RCC 7860 (cell line): ENCODE measurements at regions not wholly inside any gene's neighbourhood (a gene's known extent, or its start where the extent isn't known, plus 50 kb on each side); places are given as distances from the start of the nearest gene placed in this dataset.

ENCODE experiments used
- DNase-seq: peaks from one replicate; pipeline ENCODE4 v3.0.0-alpha.2; 2015; ENCODE audit warnings: low spot score
- FAIRE-seq: peaks from 2 replicates; lab custom pipeline; 2012; peaks lifted over from hg19 to GRCh38; lab: Jason Lieb, UNC

GRCh38 chr17:15048933-15049794, 216.0 kb downstream of the PMP22 start:
- no peak for DNase-seq
- no peak for FAIRE-seq

DNA sequence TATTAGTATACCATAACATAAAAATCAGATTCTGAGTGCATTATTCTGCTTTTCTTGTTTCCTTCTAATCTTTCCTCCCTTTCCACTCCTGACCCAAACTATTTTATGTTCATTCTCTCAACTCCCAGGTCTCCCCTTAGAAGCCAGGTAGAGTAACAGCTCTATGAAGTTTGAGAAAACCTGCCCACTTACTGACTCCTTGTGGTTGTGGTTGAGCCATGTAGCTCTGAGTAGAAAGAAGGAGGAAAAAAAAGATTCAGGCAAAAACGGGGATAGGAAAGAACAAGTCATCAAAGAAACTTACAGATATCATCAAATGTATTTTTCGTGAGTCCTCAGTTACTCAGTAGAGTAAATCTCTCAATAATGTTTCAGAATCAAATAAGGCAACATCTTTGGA, 216.7 kb downstream of the PMP22 start:
- DNase-seq = no peak
- no peak for FAIRE-seq

DNA sequence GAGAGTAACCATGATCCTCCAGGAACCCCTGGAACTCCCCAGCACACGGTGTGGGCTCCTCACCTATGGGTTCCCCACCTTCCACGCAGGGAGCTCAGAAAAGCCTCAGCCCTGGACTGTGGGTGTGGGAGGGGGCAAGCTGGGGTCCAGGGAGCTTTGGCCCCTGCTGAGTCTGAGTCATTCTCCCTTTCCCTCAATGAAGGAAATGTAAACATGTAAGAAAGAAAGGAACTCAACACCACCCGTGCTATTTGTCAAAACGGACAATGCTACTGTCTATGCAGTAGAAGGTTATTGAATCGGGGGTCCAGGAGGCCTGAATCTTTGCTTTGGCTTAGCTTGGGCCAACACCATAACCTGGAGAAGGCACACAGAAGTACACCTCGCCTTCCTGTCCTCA, 222.8 kb downstream of the PMP22 start:
- no peak for DNase-seq
- no peak for FAIRE-seq

GRCh38 chr17:15039366-15039765, 225.8 kb downstream of the PMP22 start:
- FAIRE-seq (no peak), DNase-seq (no peak)

DNA sequence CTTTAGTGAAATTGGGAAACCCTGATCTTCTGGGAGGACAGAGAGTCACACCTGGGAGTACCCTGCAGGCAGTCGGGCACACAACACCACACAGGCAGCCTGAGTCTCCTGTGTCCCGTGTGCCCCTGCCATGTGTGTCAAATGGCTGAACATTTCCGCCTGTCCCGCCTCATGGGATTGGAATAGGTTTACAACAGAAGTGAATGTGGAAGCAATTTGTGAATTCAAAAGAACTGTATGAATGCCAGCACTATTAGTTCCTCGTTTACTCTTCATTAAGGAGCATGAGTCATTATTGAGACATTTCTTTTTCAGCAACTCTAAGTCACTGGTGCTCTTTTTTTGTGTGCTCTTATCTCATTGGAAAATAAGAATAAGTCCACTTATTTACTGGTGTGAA, 226.5 kb downstream of the PMP22 start:
- DNase-seq (no peak), FAIRE-seq (no peak)

- DNase-seq (no peak), FAIRE-seq (no peak)
Measured at GRCh38 chr17:15036238-15036637, 228.9 kb downstream of the PMP22 start.

DNA sequence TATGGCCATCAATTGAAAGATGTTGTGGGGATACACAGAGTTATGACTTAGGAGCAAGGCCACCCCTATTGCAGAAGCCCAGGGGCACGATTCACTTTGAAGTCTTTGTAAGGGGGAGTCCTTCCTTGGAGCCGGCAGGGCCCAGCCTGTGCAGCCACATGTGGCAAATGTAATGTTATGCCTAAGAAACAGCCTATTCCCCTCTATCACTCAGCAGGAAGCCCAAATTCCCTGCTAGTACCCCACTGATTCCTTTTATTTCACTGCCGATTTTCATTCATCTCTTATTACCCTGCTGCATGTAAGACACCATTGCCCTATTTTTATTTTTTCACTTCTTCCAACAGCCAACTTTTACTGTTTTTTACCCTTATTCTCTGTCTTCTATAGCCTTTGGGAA, 233.2 kb downstream of the PMP22 start:
- no peak for DNase-seq
- no peak for FAIRE-seq

GRCh38 chr17:15029469-15029868, 235.7 kb downstream of the PMP22 start:
- DNase-seq (no peak), FAIRE-seq (no peak)

GRCh38 chr17:15027853-15028252, 237.3 kb downstream of the PMP22 start:
- FAIRE-seq (no peak), DNase-seq (no peak)

GRCh38 chr17:15026088-15026487, 239.0 kb downstream of the PMP22 start:
- DNase-seq = no peak

DNA sequence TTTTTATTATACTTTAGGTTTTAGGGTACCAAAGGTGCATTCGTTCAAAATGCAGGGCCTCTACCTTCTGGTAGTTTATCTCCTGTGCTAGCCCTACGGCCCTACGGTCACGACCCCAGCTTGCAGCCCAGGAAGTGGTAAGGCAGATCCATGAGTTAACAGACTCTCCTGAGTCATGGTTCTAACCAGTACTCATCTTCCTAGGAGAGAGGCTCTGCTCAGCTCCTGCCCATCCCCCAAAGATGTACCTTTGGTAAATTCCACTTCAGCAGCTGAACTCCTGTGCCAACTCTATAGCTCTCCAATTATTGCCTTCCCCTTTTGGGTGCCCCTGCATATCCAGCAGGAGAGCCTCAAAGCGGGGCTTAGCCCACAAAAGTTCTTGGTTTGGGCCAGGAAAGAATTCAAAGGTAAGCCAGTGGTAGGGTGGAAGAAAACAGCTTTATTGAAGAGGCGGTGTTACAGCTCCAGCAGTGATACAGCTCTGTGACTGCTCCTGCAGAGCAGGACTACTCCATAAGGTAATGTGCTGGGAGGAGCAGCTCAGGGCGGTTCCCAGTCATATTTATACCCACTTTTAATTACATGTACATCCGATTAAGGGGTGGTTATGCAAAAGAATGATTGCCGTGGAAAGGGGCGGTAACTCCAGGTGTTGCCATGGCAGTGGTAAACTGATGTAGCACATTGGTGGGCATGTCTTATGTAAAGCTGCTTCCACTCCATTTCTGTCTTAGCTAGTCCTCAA, 241.4 kb downstream of the PMP22 start:
- DNase-seq (no peak), FAIRE-seq (no peak)

More at GRCh38 chr17:15026088-15026487, 239.0 kb downstream of the PMP22 start:
- no peak for FAIRE-seq

DNA sequence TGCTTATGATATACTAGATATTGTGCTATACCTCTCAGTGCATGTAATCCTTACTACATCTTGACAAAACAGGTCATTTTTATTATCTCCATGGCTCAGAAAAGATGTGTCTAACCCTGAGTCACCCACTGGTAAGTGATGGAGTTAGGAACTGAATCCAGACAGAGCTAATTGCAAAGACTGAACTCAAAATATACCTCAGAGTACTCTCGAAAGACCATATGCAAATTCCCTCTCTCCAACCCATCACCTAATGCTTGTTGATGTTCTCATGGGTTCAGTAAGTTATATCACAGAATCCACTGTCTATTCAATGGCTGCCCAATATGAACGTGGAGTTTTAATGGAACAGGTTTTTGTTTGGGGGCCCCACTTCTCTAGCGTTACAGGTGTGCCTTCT, 246.0 kb downstream of the PMP22 start:
- DNase-seq = no peak
- FAIRE-seq = no peak

DNA sequence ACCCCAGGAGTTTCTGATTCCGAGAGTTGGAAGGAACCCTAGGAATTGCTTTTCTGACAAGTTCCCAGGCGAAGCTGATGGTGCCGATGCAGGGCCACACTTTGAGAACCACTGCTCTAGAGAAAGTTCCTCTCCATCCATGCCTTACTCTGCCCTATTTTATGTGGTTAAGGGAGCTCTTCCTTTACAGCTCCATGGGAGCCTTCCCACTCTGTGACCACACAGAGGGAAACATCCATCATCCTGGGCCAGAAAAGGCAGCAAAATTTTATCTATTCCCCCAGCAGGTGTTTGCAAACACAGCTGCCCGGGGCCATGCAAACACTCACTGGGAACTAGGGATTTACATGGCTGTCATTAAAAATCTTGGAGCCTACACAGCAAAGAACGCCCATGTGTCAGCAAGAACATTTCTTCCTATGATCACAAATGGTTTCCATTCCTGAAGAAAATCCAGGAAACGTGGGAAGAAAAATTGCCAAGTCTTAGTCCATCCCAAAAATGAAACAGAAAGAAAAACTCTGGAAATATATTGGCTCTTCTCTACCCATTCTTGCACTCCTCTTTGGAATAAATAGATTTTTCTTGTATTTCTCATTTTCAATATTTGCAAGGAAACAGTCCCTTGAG, 252.7 kb downstream of the PMP22 start:
- DNase-seq (no peak), FAIRE-seq (no peak)

- DNase-seq (no peak), FAIRE-seq (no peak)
Measured at GRCh38 chr17:15009087-15009486, 256.0 kb downstream of the PMP22 start.

GRCh38 chr17:15007147-15007553, 258.0 kb downstream of the PMP22 start:
- FAIRE-seq = no peak

DNA sequence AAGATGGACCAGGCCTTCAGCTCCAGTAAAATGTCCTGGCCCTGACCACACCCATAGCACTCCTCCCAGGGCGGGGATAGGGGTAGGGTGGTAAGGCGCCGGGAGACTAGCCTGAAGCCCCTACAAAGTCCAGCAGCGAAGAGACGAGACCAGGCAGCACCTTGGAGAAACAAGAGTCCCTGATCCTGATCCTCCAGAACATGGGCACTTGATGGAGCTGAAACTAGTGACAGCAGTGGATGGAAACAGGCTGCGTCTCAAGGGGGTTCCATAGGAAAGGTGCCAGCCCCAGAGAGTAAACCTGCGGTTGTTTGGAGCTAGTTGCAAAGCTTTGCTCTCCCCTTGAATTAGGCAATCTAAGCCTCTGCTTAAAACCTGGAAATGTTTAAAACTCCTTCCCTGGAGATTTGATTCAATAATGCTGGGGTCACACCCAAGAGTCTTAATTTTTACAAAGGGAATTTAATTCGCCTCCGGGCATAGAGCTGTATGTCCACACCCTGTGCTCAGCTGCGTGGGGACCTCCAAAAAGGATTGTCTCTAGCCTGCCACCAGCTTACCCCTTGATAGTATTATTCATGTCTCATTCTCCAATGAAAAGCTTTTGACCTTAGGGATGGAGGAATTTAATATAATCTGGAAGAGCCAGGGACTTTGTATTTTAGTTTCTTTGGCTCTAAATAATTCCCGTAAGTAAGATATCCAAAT, 258.6 kb downstream of the PMP22 start:
- FAIRE-seq (no peak), DNase-seq (no peak)

More at GRCh38 chr17:15007147-15007553, 258.0 kb downstream of the PMP22 start:
- no peak for DNase-seq

- DNase-seq (no peak), FAIRE-seq (no peak)
Measured at GRCh38 chr17:15000661-15001060, 264.5 kb downstream of the PMP22 start.

DNA sequence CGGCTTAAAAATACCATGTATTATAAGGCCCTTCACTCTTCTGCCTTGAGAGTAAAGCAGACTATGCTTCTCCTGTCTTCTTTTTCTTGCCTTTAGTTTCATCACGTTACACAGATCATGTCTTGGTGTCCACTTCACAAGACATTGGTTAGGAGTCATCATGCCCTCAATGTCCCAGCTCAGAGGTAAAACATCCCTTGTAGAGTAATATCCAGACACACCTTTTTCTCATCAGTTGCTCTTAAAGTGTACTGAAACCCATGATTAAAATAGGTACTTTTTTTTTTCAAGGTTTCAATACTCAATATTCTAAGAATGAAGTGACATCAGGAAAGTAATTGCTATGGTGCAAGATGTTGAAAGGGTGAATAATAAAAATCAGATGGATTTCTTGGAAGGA, 267.8 kb downstream of the PMP22 start:
- DNase-seq (no peak), FAIRE-seq (no peak)

DNA sequence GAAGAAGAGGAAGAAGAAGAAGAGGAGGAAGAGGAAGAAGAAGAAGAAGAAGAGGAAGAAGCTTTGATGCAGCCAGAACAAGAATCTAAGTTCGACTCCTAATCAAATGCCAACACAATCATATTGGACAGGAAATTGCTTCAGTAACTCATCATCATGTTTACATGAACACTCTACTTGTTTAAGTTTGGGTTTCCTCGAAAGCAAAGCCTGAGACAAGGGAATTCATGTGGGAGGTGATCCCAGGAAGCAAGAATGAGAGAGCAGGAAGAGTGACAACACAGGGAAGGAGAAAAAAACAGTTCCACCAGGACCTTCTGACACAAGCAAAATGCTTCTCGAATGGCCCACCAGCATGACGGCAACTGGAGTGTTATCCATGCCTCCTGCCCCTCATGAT, 279.0 kb downstream of the PMP22 start:
- FAIRE-seq (no peak), DNase-seq (no peak)

DNA sequence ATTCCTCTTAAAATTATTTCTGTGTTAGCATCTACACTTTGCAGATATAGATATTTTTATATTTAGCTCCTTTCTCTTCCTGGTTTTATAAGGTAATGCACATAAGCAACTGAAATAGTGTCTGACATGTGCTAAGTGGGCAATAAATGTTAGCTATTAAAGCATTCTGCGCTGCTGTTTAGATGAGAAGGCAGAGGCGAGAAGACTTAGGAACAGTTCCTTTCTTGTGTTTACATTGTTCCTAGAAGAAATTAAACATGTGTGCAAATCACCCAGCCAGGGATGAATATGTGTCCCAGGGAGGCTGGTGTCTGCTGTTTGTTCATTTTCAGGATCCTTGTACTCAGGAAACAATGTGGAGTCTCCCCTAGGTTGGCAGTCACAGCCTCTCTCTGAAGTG, 292.3 kb downstream of the PMP22 start:
- DNase-seq (no peak), FAIRE-seq (no peak)

- FAIRE-seq = no peak
- DNase-seq = no peak
Measured at GRCh38 chr17:14971054-14971453, 294.1 kb downstream of the PMP22 start.
